Activated CD4-positive, alpha-beta T cell treated with anti-CD3 and anti-CD28 coated beads, Interleukin-2, amount 10 ng/mL, durations not matched to agents 24 days and 14 days (primary cell): ENCODE measurements at regions not wholly inside any gene's neighbourhood (a gene's known extent, or its start where the extent isn't known, plus 50 kb on each side); places are given as distances from the start of the nearest gene placed in this dataset.

ENCODE experiments used
- DNase-seq: peaks from one replicate; pipeline ENCODE4 v3.0.0; 2022
- H3K27ac Mint-ChIP-seq: one replicate; pipeline ENCODE4 v1.8.0; 2022; ENCODE audit warnings: mild to moderate bottlenecking, mixed read lengths
- H3K27me3 Mint-ChIP-seq: one replicate; pipeline ENCODE4 v1.8.0; 2022; ENCODE audit warnings: mixed read lengths
- H3K36me3 Mint-ChIP-seq: one replicate; pipeline ENCODE4 v1.8.0; 2022; ENCODE audit warnings: low read depth, mild to moderate bottlenecking, mixed read lengths
- H3K4me1 Mint-ChIP-seq: one replicate; pipeline ENCODE4 v1.8.0; 2021; ENCODE audit warnings: mixed read lengths
- H3K4me3 Mint-ChIP-seq: one replicate; pipeline ENCODE4 v1.8.0; 2022; ENCODE audit warnings: mild to moderate bottlenecking, moderate library complexity, mixed read lengths
- H3K9me3 Mint-ChIP-seq: one replicate; pipeline ENCODE4 v1.8.0; 2021; ENCODE audit warnings: mixed read lengths
- intact Hi-C: fragments of 100-400 bp; cut with micrococcal nuclease; formaldehyde crosslinking; loops from one replicate; pipeline ENCODE4 v1.15.1; 2023

GRCh38 chr2:23092831-23093230 is 292.1 kb upstream of the KLHL29 start:
- no peak for DNase-seq
- no peak overlapping the region for H3K4me3 Mint-ChIP-seq
- H3K36me3 Mint-ChIP-seq, result no peaks in the 10 kb centered on the region
- H3K27ac Mint-ChIP-seq, result no peak overlapping the region
- H3K4me1 Mint-ChIP-seq, result no peaks in the 10 kb centered on the region
- intact Hi-C loops, result no loop called here
- no peaks in the 10 kb centered on the region for H3K27me3 Mint-ChIP-seq
- H3K9me3 Mint-ChIP-seq, result no peaks in the 10 kb centered on the region

- Mint-ChIP-seq H3K36me3 (no peaks in the 10 kb centered on the region), H3K27ac (no peak overlapping the region), H3K27me3 (no peaks in the 10 kb centered on the region), H3K9me3 (no peaks in the 10 kb centered on the region), H3K4me1 (no peaks in the 10 kb centered on the region), H3K4me3 (no peak overlapping the region)
- DNase-seq, result no peak
- intact Hi-C loops, result no loop called here
Observed at GRCh38 chr2:23093513-23093912, 291.5 kb upstream of the KLHL29 start.

- intact Hi-C loops, result no loop called here
- Mint-ChIP-seq H3K9me3 (no peaks in the 10 kb centered on the region), H3K36me3 (no peaks in the 10 kb centered on the region), H3K27ac (no peak overlapping the region), H3K4me3 (no peak overlapping the region), H3K4me1 (no peaks in the 10 kb centered on the region), H3K27me3 (no peaks in the 10 kb centered on the region)
- no peak for DNase-seq
Observed at GRCh38 chr2:23096906-23097602, 287.9 kb upstream of the KLHL29 start.

- no peak overlapping the region for H3K27ac Mint-ChIP-seq
Observed at GRCh38 chr2:23100406-23100805, 284.6 kb upstream of the KLHL29 start.

DNA sequence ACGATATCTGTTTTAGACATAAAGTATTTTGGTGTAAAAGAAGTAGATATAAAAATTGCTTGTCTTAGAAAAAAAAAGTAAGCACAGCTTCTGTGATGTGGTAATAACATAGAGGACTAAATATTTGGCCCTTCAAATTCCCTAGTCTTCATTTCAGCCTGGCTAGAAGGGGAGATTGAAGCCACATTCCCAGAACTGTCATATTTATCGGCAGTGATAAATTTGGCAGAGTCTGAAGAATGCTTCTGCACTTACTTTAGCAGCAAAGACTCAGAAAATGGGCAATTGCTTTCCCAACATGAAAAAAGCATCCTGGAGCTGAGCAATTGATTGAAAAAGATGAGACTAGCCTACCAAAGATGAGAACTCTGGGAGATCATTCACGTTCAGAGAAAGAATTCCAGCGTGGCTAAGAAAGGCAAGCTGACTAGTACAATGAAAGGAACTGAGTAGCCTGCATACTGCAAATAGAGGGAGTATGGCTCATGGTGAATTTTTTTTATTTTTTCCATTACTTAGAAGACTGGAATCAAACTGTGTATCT is 278.7 kb upstream of the KLHL29 start:
- no peak for DNase-seq
- intact Hi-C loops, result no loop called here
- H3K4me1 Mint-ChIP-seq, result no peaks in the 10 kb centered on the region
- H3K27me3 Mint-ChIP-seq, result no peaks in the 10 kb centered on the region
- H3K27ac Mint-ChIP-seq, result no peak overlapping the region
- H3K9me3 Mint-ChIP-seq, result no peaks in the 10 kb centered on the region
- no peaks in the 10 kb centered on the region for H3K36me3 Mint-ChIP-seq
- H3K4me3 Mint-ChIP-seq, result no peak overlapping the region

More at GRCh38 chr2:23100406-23100805, 284.6 kb upstream of the KLHL29 start:
- Mint-ChIP-seq H3K4me1 (no peaks in the 10 kb centered on the region), H3K36me3 (no peaks in the 10 kb centered on the region), H3K9me3 (no peaks in the 10 kb centered on the region), H3K27me3 (no peaks in the 10 kb centered on the region), H3K4me3 (no peak overlapping the region)
- intact Hi-C loops, result no loop called here
- DNase-seq, result no peak

DNA sequence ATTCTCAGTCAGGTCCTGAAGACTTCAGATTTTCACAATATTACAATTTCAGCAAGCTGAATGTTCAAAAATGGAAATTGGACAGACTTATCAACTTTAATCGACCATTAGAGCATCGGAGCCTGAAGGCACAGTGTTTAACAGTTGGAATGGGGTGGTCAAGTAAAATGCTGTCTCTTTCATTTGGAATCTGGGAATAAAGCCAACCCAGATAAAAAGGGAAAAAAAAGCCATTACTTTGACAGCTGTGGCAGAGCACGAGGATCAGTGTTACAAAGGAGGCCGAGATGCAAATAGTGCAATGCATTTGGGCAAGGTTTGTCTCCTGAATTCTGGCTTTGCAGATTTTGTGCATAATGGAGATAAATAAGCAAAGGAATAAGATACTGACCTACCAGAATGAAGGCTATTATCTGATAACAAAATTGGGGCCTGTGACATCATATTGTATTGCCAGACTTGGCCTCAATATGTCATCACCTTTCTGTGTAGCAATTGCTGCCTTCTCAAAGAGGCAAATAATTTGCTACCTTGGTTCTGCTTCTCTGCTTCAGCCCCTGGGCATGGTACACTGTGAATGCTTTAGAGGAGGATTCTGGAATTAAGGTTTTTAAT is 277.5 kb upstream of the KLHL29 start:
- no peak overlapping the region for H3K27ac Mint-ChIP-seq
- H3K9me3 Mint-ChIP-seq, result no peaks in the 10 kb centered on the region
- no peaks in the 10 kb centered on the region for H3K36me3 Mint-ChIP-seq

DNA sequence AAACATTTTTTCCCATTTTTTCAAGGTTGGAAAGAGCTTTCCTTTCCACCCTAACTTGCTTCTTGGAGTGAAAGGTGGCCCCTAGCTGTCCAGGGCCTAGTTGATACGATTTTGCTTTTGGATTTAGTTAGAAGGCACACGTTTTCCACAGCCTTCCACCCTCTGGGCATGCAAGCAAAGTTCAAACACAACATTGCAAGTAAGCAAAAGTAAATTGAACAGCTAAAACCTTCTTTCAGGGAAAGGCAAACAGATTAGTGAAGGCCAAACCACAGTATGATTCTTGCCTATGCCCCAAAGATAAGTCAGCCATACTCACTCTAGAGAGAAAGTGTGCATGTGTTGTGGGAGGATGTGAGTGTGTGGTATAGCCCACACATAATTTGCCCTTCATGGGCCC is 273.7 kb upstream of the KLHL29 start:
- DNase-seq, result no peak
- no peak overlapping the region for H3K4me3 Mint-ChIP-seq
- intact Hi-C loops, result no loop called here
- H3K9me3 Mint-ChIP-seq, result no peaks in the 10 kb centered on the region
- H3K36me3 Mint-ChIP-seq, result no peaks in the 10 kb centered on the region
- H3K4me1 Mint-ChIP-seq, result no peaks in the 10 kb centered on the region
- no peaks in the 10 kb centered on the region for H3K27me3 Mint-ChIP-seq
- no peak overlapping the region for H3K27ac Mint-ChIP-seq

More for the DNA sequence above, 277.5 kb upstream of the KLHL29 start:
- no peaks in the 10 kb centered on the region for H3K27me3 Mint-ChIP-seq
- H3K4me3 Mint-ChIP-seq, result no peak overlapping the region
- intact Hi-C loops, result no loop called here
- DNase-seq, result no peak
- H3K4me1 Mint-ChIP-seq, result no peaks in the 10 kb centered on the region

DNA sequence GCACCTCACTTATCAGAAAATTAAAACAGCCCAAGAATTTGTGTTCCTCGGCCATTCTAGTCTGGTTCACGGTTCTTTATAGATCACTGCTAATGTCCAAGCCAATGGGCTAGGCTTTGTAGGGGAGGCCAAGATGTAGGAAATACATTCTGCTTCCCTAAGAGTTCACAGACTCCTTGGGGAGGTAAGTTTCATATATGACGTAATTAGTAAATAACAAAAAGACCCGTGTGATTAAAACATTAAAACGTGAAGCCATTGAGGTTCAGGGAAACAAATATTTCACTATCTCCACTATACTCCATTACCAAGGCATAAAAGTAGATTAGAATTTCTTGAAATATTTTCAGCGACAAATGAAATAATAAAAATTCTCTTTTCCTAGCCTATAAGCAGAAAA is 272.5 kb upstream of the KLHL29 start:
- Mint-ChIP-seq H3K36me3 (no peaks in the 10 kb centered on the region), H3K27ac (no peak overlapping the region), H3K27me3 (no peaks in the 10 kb centered on the region), H3K4me1 (no peaks in the 10 kb centered on the region), H3K9me3 (no peaks in the 10 kb centered on the region), H3K4me3 (no peak overlapping the region)
- DNase-seq, result no peak
- intact Hi-C loops, result no loop called here

- H3K4me1 Mint-ChIP-seq, result no peaks in the 10 kb centered on the region
- H3K9me3 Mint-ChIP-seq, result no peaks in the 10 kb centered on the region
- no peak overlapping the region for H3K27ac Mint-ChIP-seq
- H3K4me3 Mint-ChIP-seq, result no peak overlapping the region
- no peaks in the 10 kb centered on the region for H3K27me3 Mint-ChIP-seq
- DNase-seq, result no peak
- intact Hi-C loops, result no loop called here
- no peaks in the 10 kb centered on the region for H3K36me3 Mint-ChIP-seq
Observed at GRCh38 chr2:23114299-23114698, 270.7 kb upstream of the KLHL29 start.

GRCh38 chr2:23118313-23118712 is 266.7 kb upstream of the KLHL29 start:
- intact Hi-C loops, result no loop called here
- Mint-ChIP-seq H3K27me3 (no peaks in the 10 kb centered on the region), H3K9me3 (no peaks in the 10 kb centered on the region)

DNA sequence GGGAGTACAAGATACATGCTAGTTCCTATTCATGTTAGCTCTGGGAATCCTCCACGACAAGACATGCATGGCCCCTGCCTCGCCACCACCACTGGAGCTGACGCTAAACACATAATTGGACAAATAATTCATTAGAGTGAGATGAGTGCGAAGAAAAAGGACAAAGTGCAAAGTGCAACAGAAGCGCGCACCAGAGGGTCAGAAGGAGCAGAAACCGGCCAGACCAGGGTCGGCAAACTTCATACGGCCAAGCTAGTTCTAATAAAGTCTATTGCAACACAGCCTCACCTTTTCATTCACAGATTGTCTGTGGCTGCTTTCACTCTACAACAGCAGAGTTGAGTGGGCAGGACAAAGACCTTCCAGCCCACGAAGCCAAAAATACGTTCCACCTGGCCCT is 266.1 kb upstream of the KLHL29 start:
- Mint-ChIP-seq H3K27ac (no peak overlapping the region), H3K4me3 (no peak overlapping the region), H3K27me3 (no peaks in the 10 kb centered on the region), H3K36me3 (no peaks in the 10 kb centered on the region), H3K9me3 (no peaks in the 10 kb centered on the region), H3K4me1 (no peaks in the 10 kb centered on the region)
- intact Hi-C loops, result no loop called here
- no peak for DNase-seq

More at GRCh38 chr2:23118313-23118712, 266.7 kb upstream of the KLHL29 start:
- H3K4me3 Mint-ChIP-seq, result no peak overlapping the region
- no peaks in the 10 kb centered on the region for H3K4me1 Mint-ChIP-seq
- no peaks in the 10 kb centered on the region for H3K36me3 Mint-ChIP-seq
- no peak overlapping the region for H3K27ac Mint-ChIP-seq
- DNase-seq, result no peak

DNA sequence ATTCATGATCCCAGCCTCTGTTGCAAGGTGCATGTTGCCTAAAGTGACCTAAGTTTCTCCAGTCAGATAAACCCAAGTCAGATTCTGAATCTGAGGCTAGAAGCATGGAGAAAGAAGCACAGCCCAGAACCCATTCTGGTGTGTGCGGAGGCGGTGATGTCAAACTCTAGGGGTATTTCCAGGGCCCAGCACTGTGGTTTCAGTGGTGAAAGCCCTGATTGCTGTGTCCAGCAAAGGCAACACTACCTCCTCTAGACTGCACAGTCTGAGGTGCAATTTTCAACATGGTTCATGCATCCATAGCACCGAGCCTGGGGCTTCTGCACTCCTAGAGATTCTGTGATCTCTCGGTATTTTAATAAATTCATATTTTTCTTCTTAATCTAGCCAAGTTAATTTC is 264.8 kb upstream of the KLHL29 start:
- Mint-ChIP-seq H3K36me3 (no peaks in the 10 kb centered on the region), H3K4me1 (no peaks in the 10 kb centered on the region), H3K27me3 (no peaks in the 10 kb centered on the region), H3K4me3 (no peak overlapping the region), H3K27ac (no peak overlapping the region), H3K9me3 (no peaks in the 10 kb centered on the region)
- intact Hi-C loops, result no loop called here
- no peak for DNase-seq

GRCh38 chr2:23121968-23122648 is 262.9 kb upstream of the KLHL29 start:
- no peak for DNase-seq
- Mint-ChIP-seq H3K27me3 (no peaks in the 10 kb centered on the region), H3K4me1 (no peaks in the 10 kb centered on the region), H3K27ac (no peak overlapping the region), H3K9me3 (no peaks in the 10 kb centered on the region), H3K4me3 (no peak overlapping the region), H3K36me3 (no peaks in the 10 kb centered on the region)
- intact Hi-C loops, result no loop called here

- no peaks in the 10 kb centered on the region for H3K36me3 Mint-ChIP-seq
- no peaks in the 10 kb centered on the region for H3K27me3 Mint-ChIP-seq
- DNase-seq, result no peak
- no peaks in the 10 kb centered on the region for H3K9me3 Mint-ChIP-seq
- intact Hi-C loops, result no loop called here
- no peak overlapping the region for H3K27ac Mint-ChIP-seq
- no peak overlapping the region for H3K4me3 Mint-ChIP-seq
- H3K4me1 Mint-ChIP-seq, result no peaks in the 10 kb centered on the region
Observed at GRCh38 chr2:23122681-23123215, 262.2 kb upstream of the KLHL29 start.
